ENCODE measurements at regions not wholly inside any gene's neighbourhood (a gene's known extent, or its start where the extent isn't known, plus 50 kb on each side); places are given as distances from the start of the nearest gene placed in this dataset.

DNA sequence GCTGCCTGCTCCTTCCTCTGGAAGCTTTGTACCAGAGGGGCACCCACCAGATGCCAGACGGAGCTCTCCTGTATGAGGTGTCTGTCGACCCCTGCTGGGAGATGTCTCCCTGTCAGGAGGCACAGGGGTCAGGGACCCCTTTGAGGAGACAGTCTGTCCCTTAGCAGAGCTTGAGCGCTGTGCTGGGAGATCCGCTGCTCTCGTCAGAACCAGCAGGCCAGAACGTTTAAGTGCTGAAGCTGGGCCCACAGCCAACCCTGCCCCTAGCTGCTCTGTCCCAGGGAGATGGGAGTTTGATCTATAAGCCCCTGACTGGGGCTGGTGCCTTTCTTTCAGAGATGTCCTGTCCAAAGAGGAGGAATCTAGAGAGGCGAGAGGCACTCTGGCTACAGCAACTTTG, 260.3 kb upstream of the GPRIN3 start:
- DNase-seq (ENCODE audit: low spot score) = no peak
- TF ChIP-seq, protein P1, sequence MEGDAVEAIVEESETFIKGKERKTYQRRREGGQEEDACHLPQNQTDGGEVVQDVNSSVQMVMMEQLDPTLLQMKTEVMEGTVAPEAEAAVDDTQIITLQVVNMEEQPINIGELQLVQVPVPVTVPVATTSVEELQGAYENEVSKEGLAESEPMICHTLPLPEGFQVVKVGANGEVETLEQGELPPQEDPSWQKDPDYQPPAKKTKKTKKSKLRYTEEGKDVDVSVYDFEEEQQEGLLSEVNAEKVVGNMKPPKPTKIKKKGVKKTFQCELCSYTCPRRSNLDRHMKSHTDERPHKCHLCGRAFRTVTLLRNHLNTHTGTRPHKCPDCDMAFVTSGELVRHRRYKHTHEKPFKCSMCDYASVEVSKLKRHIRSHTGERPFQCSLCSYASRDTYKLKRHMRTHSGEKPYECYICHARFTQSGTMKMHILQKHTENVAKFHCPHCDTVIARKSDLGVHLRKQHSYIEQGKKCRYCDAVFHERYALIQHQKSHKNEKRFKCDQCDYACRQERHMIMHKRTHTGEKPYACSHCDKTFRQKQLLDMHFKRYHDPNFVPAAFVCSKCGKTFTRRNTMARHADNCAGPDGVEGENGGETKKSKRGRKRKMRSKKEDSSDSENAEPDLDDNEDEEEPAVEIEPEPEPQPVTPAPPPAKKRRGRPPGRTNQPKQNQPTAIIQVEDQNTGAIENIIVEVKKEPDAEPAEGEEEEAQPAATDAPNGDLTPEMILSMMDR (IDR thresholded peaks at IDR 0.05; ENCODE audit: extremely low read depth, insufficient read depth, missing control alignments) = no peak
- in situ Hi-C loops (cut with MboI; ENCODE audit: low pct_unique_long_range_greater_than_20kb, low sequenced_read_pairs, unreplicated experiment) = no loop called here

DNA sequence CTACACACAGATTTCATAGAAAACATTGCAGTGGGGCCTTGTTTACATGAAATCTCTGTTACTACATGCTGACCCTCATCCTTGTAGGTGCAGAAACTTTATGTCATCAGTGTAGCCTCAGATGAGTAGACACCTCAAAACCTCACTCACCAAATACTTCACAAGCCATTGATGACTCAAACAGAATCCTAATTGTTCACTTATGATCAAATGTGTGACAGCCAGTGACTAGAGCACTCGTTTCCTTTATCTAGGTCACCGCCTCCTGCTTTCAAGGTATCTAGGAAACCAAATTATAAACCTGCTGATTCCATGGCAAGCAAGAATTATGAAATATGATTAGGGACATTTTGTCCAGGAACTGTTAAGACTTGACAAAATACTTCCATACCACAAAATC, 255.8 kb upstream of the GPRIN3 start:
- in situ Hi-C loops (cut with MboI; ENCODE audit: low pct_unique_long_range_greater_than_20kb, low sequenced_read_pairs, unreplicated experiment) = no loop called here
- DNase-seq (ENCODE audit: low spot score) = no peak
- TF ChIP-seq, protein P1 (IDR thresholded peaks at IDR 0.05; ENCODE audit: extremely low read depth, insufficient read depth, missing control alignments) = no peak

DNA sequence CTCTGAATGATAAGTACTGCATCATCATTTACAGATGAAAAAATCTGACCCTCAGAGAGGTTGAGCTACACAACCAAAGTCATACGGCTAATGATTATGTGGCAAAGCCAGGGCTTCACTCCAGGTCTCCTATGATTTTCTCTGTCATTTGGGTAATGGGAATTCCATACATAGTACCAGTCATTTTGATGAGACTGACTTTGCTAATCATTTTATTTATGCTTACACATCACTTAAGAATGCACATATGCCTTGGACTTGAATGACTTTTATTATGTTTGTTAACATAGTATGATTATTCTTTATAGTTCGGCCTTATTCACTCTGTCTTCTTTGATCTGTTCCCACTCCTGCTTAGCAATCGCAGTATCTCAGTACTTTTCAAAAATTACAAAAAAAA, 255.1 kb upstream of the GPRIN3 start:
- in situ Hi-C loops (cut with MboI; ENCODE audit: low pct_unique_long_range_greater_than_20kb, low sequenced_read_pairs, unreplicated experiment) = no loop called here
- no peak for DNase-seq (ENCODE audit: low spot score)
- TF ChIP-seq, protein P1 (IDR thresholded peaks at IDR 0.05; ENCODE audit: extremely low read depth, insufficient read depth, missing control alignments) = no peak

DNA sequence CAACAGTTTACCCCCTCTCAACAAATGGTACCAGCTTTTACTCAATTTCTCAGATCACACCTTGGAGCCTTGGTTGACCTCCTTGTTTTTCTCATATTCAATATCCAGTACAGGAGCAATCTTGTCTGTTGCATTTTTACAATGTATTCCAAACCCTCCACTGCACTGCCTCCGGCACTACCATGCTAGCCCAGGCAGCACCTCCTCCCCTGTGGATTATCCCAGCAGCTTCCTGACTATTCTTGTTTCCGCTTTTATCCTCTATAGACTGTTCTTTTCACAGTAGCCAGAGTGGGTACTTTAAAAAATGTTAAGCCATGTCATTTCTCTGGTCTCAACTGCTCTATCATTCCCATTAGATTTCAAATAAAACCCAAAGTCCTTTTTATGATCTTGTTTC, 253.4 kb upstream of the GPRIN3 start:
- in situ Hi-C loops (cut with MboI; ENCODE audit: low pct_unique_long_range_greater_than_20kb, low sequenced_read_pairs, unreplicated experiment) = no loop called here
- TF ChIP-seq, protein P1 (IDR thresholded peaks at IDR 0.05; ENCODE audit: extremely low read depth, insufficient read depth, missing control alignments) = no peak
- DNase-seq (ENCODE audit: low spot score) = no peak

DNA sequence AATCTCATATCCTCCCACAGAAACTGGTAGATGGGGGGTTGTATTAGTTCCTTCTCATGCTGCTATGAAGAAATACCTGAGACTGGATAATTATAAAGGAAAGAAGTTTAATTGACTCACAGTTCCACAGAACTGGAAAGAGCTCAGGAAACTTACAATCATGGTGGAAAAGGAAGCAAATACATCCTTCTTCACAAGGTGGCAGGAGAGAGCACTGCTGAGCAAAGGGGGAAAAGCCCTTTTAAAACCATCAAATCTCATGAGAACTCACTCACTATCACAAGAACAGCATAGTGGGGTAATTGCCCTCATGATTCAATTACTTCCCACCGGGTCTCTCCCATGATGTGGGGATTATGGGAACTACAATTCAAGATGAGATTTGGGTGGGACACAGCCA, 250.5 kb upstream of the GPRIN3 start:
- in situ Hi-C loops (cut with MboI; ENCODE audit: low pct_unique_long_range_greater_than_20kb, low sequenced_read_pairs, unreplicated experiment) = no loop called here
- TF ChIP-seq, protein P1 (IDR thresholded peaks at IDR 0.05; ENCODE audit: extremely low read depth, insufficient read depth, missing control alignments) = peak; percentile 38
- DNase-seq (ENCODE audit: low spot score) = no peak

DNA sequence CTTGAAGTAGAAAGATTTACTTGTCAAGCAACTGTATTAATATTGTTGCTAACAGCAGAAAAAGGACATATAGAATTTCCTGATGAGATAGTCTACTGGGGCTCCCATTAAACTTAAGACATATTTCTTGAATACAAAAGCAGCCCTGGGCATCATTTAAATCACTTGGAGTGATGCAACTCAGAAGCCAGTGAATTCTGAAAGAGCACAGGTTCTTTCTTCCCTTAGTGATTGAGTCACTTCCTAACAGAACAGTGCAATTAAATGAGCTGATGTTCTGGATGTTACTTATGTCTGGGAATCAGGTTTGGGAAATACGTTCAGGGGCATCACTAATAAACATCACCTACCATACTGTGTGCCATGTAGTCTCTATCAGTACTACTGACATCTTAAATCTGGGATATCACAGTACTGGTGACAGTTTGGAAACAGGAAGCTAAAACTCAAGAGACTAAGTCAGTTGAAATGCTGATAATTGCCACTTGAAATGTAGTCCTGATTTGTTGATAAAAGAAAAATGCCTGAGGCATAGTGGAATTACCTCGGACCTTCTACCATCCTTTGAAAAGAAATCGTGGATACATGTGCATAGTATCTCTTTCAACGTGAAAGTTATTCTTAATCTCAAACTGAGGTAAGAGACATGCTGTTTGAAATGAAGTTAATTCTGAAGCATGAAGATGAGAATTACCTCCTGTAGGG, 249.2 kb upstream of the GPRIN3 start:
- no peak for DNase-seq (ENCODE audit: low spot score)
- TF ChIP-seq, protein P1 (IDR thresholded peaks at IDR 0.05; ENCODE audit: extremely low read depth, insufficient read depth, missing control alignments) = no peak
- in situ Hi-C loops (cut with MboI; ENCODE audit: low pct_unique_long_range_greater_than_20kb, low sequenced_read_pairs, unreplicated experiment) = no loop called here

Measured in GM13977 (cell line).